ENCODE measurements at regions not wholly inside any gene's neighbourhood (a gene's known extent, or its start where the extent isn't known, plus 50 kb on each side); places are given as distances from the start of the nearest gene placed in this dataset.

DNA sequence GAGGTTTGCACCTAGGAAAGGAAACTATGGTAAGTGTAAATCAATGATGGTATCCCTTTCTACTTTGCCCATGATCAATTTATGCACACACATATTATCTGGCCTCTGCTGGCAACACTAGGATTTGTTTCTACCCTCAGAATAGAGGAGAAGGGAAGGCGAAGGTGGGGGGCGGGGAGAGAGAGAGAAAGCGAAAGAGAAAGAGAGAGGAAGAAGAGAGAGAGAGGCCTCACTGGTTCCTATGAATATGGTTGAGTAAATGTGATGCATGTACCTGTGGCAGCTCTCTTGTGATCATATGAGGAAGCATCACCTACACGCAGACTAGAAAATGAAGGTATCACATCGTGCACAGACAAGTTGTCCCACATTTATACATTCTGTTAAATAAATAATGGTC is 882.0 kb upstream of the SLITRK6 start:
- WGBS, 2 donors (ENCODE audit: low coverage in 1 of 2), result 55% methylated on average over 5 of the region's 5 CpGs
- H3K27me3 ChIP-seq, result no peaks in the 10 kb centered on the region
- TF ChIP-seq POLR2A (IDR thresholded peaks at IDR 0.05), result no peak
- no peaks in the 10 kb centered on the region for H3K36me3 ChIP-seq
- no peak overlapping the region for H3K27ac ChIP-seq
- no peaks in the 10 kb centered on the region for H3K9me3 ChIP-seq
- H3K4me3 ChIP-seq, result no peak overlapping the region
- no peaks in the 10 kb centered on the region for H3K4me1 ChIP-seq
- no peak for DNase-seq
- in situ Hi-C loops (cut with MboI; ENCODE audit: low pct_ligation_motif_present in 1 of 4, low pct_unique_long_range_greater_than_20kb in 1 of 4, low sequenced_read_pairs in 3 of 4) (no loop called here), intact Hi-C loops (cut with DNase I; ENCODE audit: low total_unique reads) (no loop called here)

DNA sequence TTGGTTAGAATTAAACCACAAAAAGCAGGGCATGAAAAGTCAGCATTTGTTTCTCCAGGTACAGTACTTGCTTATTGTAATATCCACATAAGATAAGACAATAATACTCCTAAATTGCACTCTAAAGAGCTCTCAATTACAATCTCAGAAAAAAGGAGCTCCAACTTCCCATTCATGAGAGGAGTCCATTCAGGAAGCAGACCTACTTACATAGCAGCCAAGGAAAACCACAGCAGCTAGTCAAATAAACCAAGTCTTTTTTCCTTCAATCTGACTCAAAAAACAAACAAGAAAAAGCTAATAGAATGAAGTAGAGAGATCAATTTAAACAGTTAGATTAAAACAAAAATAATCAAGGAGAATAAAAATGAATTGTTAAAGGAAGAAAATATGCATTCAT is 885.2 kb upstream of the SLITRK6 start:
- H3K27me3 ChIP-seq, result no peaks in the 10 kb centered on the region
- H3K36me3 ChIP-seq, result no peaks in the 10 kb centered on the region
- TF ChIP-seq POLR2AphosphoS5 (IDR thresholded peaks at IDR 0.05) (no peak), POLR2A (IDR thresholded peaks at IDR 0.05) (no peak), EP300 (IDR thresholded peaks at IDR 0.05; ENCODE audit: low read depth) (no peak)
- TF ChIP-seq, protein P1, sequence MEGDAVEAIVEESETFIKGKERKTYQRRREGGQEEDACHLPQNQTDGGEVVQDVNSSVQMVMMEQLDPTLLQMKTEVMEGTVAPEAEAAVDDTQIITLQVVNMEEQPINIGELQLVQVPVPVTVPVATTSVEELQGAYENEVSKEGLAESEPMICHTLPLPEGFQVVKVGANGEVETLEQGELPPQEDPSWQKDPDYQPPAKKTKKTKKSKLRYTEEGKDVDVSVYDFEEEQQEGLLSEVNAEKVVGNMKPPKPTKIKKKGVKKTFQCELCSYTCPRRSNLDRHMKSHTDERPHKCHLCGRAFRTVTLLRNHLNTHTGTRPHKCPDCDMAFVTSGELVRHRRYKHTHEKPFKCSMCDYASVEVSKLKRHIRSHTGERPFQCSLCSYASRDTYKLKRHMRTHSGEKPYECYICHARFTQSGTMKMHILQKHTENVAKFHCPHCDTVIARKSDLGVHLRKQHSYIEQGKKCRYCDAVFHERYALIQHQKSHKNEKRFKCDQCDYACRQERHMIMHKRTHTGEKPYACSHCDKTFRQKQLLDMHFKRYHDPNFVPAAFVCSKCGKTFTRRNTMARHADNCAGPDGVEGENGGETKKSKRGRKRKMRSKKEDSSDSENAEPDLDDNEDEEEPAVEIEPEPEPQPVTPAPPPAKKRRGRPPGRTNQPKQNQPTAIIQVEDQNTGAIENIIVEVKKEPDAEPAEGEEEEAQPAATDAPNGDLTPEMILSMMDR (IDR thresholded peaks at IDR 0.05), result no peak
- in situ Hi-C loops (cut with MboI; ENCODE audit: low pct_ligation_motif_present in 1 of 4, low pct_unique_long_range_greater_than_20kb in 1 of 4, low sequenced_read_pairs in 3 of 4) (no loop called here), intact Hi-C loops (cut with DNase I; ENCODE audit: low total_unique reads) (no loop called here)
- H3K27ac ChIP-seq, result no peak overlapping the region
- H3K4me3 ChIP-seq, result no peak overlapping the region
- no peak for DNase-seq
- H3K4me1 ChIP-seq, result no peaks in the 10 kb centered on the region
- no peaks in the 10 kb centered on the region for H3K9me3 ChIP-seq

DNA sequence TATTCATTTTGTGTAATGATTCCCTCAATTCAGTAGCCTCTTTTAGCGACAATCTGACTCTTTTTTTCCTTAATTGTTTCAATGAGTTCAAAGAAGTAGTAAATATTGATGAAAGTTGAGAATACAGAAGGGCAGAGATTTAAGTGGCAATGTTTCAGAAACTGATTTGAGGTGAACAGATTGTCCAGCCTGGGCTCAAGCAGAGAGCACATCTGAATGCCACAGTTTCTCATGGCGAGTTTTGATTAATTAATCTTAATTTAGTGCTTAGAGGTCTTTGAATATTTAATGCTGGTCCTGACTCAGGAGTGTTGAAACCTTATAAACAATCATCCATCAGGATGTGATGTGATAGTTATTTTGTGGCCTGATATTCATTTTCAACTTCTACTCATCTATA is 890.7 kb upstream of the SLITRK6 start:
- intact Hi-C loops (cut with DNase I; ENCODE audit: low total_unique reads), result no loop called here
- no peaks in the 10 kb centered on the region for H3K36me3 ChIP-seq
- no peaks in the 10 kb centered on the region for H3K4me1 ChIP-seq
- no peaks in the 10 kb centered on the region for H3K9me3 ChIP-seq
- TF ChIP-seq POLR2A (IDR thresholded peaks at IDR 0.05) (no peak), EP300 (IDR thresholded peaks at IDR 0.05; ENCODE audit: low read depth) (no peak), POLR2AphosphoS5 (IDR thresholded peaks at IDR 0.05) (no peak)
- in situ Hi-C loops (cut with MboI; ENCODE audit: low pct_ligation_motif_present in 1 of 4, low pct_unique_long_range_greater_than_20kb in 1 of 4, low sequenced_read_pairs in 3 of 4), result no loop called here
- WGBS, 2 donors (ENCODE audit: low coverage in 1 of 2), result 39 to 56% methylated on average over 2 of the region's 2 CpGs
- H3K27me3 ChIP-seq, result no peaks in the 10 kb centered on the region
- H3K27ac ChIP-seq, result no peak overlapping the region
- no peak for DNase-seq
- no peak overlapping the region for H3K4me3 ChIP-seq

DNA sequence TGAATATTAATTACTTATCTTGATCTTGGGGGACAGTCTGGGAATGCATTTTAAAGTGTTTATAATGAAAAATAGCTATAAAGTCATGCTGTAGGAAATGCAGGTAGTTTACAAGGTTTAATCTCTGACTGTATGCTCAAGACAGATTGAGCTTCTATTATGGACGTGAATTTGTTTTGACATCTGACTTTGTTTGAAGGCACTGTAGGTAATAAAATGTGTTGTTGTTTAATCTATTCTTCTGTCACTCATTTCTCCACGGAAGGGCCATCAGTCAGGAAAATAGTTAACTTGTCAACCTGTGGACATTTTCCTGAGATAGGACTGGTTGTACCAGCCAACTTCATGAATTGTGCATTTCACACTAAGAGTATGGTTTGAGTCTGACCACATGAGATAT is 893.1 kb upstream of the SLITRK6 start:
- intact Hi-C loops (cut with DNase I; ENCODE audit: low total_unique reads) (no loop called here), in situ Hi-C loops (cut with MboI; ENCODE audit: low pct_ligation_motif_present in 1 of 4, low pct_unique_long_range_greater_than_20kb in 1 of 4, low sequenced_read_pairs in 3 of 4) (no loop called here)
- Histone ChIP-seq H3K27ac (no peak overlapping the region), H3K4me3 (no peak overlapping the region), H3K36me3 (no peaks in the 10 kb centered on the region), H3K9me3 (no peaks in the 10 kb centered on the region), H3K4me1 (no peaks in the 10 kb centered on the region), H3K27me3 (no peaks in the 10 kb centered on the region)
- WGBS, 2 donors (ENCODE audit: low coverage in 1 of 2), result 44% methylated on average over 2 of the region's 2 CpGs
- DNase-seq, result no peak
- TF ChIP-seq, protein P1 (IDR thresholded peaks at IDR 0.05), result no peak
- TF ChIP-seq POLR2AphosphoS5 (IDR thresholded peaks at IDR 0.05) (no peak), EP300 (IDR thresholded peaks at IDR 0.05; ENCODE audit: low read depth) (no peak), POLR2A (IDR thresholded peaks at IDR 0.05) (no peak)

DNA sequence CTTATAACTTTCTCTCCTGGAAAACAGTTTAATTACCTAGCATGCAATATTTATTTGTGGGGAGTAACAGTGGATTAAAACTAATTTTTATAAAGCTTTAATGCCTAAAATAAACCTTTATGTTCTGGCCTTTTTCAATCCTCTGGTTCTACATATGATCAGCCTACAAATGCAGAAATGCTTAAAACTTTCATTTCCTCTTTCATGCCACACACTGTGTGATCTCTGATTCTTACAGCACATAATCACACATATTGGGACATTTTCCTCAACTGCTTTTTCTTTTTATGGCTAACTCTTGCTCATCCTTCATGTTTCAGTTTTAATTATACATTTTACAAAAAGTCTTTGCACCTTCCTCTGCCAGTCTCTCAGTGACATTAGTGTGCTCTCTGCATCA is 910.8 kb upstream of the SLITRK6 start:
- Histone ChIP-seq H3K27me3 (no peaks in the 10 kb centered on the region), H3K4me1 (no peaks in the 10 kb centered on the region), H3K9me3 (no peaks in the 10 kb centered on the region), H3K27ac (no peak overlapping the region), H3K36me3 (no peaks in the 10 kb centered on the region), H3K4me3 (no peak overlapping the region)
- intact Hi-C loops (cut with DNase I; ENCODE audit: low total_unique reads), result no loop called here
- in situ Hi-C loops (cut with MboI; ENCODE audit: low pct_ligation_motif_present in 1 of 4, low pct_unique_long_range_greater_than_20kb in 1 of 4, low sequenced_read_pairs in 3 of 4), result no loop called here
- no peak for DNase-seq
- TF ChIP-seq POLR2AphosphoS5 (IDR thresholded peaks at IDR 0.05), result no peak
- no peak for TF ChIP-seq EP300 (IDR thresholded peaks at IDR 0.05; ENCODE audit: low read depth)
- TF ChIP-seq POLR2A (IDR thresholded peaks at IDR 0.05), result no peak
- TF ChIP-seq, protein P1 (IDR thresholded peaks at IDR 0.05), result no peak

Data from transverse colon (tissue), 4 donors.